ENCODE measurements at regions not wholly inside any gene's neighbourhood (a gene's known extent, or its start where the extent isn't known, plus 50 kb on each side); places are given as distances from the start of the nearest gene placed in this dataset.

DNA sequence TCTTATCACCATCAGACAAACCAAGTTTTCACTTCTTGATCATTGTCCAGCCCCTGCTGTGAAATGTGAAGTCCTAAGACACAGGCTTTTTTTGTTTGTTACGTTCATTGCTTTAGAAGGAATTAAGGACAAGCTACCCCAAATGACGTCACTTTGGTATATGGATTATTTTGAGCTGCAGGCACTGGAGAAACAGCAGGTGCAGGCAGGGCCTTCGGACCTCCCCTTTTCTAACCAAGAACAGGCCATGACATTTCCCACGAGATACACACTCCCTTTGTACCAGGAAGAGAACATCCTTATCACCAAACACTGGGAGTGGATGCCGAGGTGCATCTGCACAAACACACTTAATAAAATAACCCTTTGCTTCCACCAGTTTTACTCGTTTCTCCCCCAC lies 418.0 kb upstream of the SULF2 start:
- no peak for DNase-seq

DNA sequence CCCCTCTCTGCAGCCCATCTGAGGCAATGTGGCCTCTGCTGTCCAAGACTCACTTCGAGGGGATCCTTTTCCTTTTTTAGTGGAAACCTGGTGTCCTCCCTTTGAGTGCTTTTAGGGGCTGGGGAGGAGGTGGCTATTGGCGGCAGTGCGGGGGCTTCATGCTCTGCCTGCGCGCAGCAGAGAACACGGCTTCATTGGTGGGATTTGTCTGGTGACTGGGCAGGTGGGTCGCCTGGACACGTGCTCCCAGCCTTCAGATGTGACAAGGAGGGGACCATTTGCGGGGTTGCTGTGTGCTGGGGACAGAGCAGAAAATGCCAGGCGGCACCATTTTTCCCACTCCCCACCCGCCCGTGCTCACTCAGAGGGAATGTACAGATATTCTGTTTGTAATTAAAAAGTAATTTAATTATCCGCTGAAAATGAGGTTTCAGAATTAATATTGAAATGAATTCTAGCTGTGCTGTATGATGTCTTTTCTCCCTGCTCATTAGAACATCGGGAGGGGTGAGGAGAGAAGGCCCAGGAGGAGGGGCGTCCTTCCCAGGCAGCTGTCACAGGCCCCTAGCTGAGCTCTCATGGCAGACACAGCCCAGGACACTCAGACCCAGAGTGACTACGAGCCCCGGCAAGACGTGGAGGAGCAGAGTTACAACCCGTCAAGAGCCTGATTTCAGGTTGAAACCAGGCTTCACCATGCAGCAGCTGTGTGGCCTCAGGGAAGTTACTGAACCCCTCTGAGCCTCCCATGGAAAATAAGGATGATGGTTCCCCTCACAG lies 417.2 kb upstream of the SULF2 start:
- DNase-seq, result no peak

DNA sequence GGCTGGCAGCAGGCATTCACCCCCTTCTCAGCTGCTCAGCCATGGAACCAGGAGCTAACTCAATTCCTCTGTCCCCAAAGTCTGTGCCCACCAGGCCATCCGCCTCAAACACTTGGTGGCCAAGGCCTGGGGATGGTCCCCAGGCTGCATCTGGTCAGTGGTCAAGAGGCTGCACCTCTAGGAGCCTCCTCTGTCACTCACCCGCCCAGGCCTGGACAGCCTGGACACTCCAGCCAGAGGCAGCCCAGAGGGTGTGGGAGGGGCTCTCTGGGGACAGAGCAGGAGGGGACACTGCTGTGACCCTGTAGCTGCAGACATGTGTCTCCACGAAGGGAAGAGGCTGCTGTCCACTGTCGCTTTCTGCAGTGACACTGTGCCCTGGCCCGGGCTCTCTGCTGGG lies 416.6 kb upstream of the SULF2 start:
- no peak for DNase-seq

DNA sequence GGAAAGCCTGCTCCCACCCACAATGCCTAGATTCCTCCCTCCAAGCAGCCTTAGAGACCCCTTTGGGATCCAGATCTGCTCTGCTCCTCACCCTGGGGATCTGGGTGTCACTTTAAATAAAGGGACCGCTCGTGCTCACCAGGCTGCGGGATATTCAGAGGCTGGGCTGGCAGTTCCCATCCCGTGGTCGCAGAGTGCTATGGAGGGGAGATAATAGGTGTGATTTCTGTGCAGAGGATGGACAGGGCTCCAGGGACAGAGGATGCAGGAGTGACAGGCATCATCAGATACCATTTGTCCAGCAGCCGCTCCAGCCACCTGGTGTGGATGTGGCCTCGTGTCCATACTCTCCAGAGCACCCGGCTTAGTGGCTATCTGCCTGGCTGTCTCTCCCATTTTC lies 415.9 kb upstream of the SULF2 start:
- no peak for DNase-seq

DNA sequence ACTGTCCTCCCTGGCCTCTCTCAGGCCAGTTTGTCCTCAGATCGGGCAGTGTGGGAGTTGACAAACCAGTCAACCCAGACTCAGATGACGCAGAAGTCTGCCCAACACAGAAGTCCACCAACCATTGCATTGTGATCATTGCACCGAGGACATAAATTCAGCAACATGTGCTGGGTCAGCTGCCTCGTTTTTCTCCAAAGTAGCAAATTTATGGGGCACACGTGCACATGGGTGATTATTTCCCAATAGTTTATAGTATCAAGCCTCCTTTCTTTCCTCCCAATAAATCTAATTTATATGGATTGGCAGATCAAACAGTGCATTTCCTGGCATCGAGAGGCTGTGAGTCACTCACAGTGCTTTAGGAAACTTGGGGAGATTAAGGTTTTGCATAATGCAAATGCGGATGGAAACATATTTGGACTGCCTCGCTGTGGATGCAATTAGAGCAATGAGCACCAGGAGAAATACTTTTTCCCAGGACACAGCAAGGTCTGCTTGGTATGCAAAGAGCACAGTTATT lies 413.7 kb upstream of the SULF2 start:
- peak; percentile 60 for DNase-seq

DNA sequence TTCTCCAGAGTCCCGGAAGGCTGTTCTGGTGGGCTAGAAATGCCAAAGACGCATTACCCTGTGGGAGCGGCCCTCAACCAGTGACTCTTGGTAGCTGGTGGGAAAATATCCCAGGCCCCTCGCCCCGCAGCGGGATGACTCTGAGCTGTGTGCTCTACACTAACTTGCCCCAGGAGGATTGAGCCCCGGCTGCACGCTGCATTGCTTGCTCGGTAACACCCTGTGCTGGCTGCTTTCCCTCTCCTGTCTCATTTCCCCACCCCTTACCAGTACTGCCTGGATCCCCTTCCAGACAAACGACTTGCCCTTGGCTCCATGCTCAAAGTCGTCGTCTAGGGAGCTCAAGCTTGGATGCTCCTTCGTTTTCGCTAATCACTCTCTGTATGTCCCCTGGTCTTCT lies 411.8 kb upstream of the SULF2 start:
- DNase-seq, result no peak

DNA sequence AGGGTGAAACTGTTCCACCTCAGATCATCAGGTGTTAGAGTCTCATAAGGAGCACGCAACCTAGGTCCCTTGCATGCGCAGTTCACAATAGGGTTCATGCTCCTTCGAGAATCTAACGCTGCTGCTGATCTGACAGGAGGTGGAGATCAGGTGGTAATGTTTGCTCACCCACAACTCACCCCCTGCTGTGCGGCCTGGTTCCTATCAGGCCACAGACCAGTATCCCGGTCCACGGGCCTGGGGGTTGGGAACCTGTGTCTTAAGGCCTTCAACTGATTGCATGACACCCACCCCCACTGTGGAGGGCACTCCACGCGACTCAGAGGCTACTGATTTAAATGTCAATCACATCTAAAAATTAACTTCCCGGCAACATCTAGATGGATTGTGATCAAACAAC lies 411.2 kb upstream of the SULF2 start:
- no peak for DNase-seq

DNA sequence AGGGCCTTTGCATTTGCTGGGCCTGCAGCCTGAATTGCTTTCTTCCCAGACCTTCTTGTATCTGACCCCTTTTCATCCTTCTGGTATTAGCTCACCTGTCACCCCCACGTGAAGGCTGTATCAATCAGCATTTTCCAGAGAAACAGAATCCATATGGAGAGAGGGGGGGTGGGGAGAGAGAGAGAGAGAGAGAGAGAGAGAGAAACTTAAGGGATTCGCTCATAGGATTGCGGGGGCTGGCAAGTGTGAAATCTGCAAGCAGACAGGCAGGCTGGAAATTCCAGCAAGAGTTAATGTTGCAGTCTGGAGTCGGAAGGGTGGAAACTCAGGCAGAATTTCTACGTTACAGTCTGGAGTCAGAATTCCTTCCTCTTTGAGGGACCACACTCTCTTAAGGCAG lies 410.7 kb upstream of the SULF2 start:
- no peak for DNase-seq

DNA sequence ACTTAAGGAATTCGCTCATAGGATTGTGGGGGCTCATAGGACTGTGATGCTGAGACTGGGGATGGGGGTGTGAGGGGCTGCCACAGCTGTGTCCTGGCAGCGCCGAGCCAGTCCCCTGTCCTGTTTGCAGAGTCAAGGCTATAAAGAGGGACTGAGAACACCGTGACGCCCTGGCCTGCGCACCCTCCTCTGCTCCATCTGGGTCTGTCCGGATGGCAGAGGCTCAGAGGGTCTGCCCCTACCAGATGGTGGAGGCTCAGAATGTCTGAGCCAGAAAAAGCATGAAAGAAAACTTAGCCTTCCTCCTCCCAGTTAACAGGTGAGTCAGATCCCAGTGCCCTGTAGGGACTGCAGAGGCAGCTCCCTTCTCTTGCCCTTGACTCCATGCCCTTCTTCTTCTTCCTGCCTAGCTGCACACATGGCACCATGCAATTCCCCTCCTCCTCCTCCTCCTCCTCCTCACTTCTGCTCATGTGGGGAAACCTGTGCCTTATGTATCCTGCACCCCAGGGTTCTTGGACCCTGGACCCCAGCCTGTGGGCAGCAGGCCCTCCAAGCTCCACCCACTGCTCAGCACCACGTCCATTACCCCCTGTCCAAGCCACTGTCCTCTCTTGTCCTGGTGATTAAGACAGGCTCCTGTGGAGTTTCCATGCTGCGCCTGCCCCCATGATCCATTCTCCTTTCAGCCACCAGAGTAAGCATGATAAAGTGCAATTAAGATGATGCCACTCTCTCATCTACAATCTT lies 410.0 kb upstream of the SULF2 start:
- DNase-seq, result no peak

DNA sequence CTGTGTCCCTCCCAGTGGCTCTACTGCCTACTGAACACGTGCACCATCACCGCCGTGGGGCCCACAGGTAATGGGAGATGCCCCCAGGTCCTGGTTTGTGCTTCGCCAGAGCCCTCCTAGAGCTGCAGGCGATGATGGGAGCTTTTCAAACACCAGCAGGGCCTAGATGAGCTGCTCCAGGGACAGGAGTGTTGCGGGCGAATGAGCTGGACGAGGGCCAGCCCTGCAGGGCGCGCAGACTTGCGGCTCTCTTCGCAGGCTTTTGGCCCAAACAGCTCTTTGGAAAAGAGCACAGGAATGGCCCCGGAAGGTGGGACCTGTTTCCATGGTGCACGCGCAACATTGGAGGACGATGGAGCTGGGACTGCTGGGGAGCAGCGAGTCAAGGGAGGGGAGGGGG lies 409.3 kb upstream of the SULF2 start:
- DNase-seq, result no peak

DNA sequence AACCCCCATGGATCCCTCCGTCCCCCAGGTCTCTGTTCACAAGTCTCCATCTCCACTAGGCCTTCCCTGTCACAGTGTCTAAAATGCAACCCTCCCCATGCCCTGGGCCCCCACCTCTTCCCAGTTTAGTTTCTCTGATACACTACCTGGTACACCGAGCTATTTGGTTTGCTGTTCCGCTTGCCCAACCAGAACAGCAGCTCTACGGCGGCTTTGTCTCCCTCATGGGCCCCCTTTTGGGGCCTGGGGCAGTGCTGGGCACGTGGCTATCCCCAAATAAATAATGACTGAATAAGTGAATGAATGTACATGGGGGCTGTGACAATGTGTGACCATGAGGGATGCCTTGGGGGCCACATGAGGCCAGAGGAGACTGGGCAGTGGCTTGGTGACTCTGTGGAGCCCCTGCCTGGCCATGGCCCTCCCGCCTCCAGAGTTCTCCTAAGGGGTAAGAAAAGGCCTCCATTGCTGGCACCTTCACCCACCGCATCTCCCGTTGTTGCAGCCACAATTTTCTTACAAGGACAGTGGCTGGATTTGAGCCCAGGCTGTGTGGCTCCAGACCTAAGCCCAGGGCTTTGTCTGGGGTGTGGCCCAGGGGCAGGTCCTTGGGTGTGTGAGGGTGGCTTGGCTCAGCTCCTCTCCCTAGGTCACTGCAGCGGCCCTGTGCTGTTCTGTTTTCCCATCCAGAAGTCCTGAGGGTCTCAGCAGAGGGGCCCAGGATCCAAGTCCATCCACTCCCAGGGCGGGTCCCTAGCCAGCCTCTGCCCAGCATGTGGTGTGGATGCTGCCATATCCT lies 408.5 kb upstream of the SULF2 start:
- no peak for DNase-seq

DNA sequence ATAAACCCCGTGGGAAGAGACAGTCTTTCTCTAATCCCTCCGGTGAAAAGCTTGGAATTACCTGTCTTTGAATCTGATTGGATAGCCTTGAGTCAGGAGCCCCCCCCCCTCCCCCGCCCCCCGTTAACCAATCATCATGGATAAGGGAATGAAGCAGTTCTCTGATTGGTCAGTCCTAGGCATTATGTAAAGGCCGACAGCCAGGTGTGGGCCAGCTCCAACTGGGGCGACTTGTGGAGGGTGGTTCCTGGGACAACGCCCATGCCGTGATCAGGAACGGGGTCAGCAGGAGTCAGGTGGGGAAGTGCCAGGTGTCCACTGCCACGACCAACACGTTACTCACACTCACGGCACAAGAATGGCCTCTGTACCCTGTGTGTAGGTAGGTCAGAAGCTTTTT lies 406.8 kb upstream of the SULF2 start:
- DNase-seq, result no peak

DNA sequence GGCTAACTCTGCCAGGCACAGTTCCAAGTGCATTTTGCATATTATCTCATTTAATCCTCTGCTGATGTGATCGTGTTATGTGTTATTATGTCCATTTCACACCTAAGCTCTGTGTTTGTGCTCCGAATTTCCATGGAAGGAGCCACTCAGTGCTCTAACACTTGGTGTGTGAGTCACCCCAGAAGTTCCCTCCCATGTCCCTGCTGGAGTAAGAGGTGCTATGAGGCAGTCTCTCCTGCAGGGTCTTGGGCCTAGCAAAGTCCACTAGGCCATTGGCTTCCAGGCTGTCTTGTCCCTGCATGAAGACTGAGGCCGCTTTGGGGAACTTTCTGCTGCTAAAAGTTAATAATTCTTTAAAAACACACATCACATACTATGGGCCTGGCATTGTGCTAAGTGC lies 405.9 kb upstream of the SULF2 start:
- DNase-seq, result no peak

DNA sequence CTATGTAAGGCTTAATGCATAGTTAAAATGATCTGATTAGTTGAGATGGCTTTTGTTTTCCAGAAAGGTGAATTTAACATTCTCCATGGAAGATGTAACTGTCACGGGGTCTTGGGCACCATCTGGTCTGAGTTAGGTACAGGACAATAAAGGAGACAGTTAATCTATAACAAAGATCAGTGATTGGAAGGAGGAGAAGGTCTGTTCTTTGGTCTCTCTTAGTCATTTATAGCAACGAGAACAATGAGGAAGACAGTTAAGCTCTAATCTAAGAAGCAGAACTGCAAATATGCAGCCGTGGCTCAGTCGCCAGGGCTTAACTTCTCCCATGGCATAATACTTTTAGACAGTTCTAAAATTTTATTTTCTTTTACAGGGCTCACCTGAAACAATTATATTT lies 405.5 kb upstream of the SULF2 start:
- no peak for DNase-seq

DNA sequence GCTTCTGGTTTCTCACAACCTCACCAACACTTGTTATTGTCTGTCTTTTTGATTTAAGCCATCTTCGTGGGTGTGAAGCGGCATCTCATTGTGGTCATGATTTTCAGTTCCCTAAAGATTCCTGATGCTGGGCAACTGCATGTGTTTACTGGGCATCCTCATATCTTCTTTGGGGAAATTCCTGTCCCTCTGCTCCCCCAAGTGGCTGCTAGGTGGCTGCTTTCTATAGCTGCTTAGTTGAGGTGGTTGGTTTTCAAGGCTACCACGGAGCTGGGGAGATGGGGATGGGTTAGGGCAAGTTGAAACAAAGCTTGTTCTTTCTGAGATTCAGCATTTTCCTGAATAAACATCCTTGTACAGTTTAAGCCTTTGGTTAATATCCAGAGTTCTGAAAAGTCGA lies 403.9 kb upstream of the SULF2 start:
- DNase-seq, result no peak

DNA sequence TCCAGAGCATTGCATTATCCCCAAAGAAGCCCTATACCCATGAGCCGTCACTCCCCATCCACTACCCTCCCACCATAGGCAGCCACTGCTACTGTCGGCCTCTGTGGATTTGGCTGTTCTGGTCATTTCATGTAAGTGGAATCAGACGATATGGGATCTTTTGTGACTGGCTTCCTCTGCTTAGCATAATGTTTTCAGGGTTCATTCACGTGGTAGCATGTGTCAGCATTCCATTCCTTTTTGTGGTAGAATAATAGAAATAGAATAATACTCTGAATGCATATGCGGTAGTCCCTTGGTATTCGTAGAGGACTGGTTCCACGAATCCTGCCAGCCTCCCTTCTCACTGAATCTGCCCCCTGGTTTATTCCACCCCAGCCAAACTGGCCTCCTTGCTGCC lies 402.6 kb upstream of the SULF2 start:
- DNase-seq, result no peak

DNA sequence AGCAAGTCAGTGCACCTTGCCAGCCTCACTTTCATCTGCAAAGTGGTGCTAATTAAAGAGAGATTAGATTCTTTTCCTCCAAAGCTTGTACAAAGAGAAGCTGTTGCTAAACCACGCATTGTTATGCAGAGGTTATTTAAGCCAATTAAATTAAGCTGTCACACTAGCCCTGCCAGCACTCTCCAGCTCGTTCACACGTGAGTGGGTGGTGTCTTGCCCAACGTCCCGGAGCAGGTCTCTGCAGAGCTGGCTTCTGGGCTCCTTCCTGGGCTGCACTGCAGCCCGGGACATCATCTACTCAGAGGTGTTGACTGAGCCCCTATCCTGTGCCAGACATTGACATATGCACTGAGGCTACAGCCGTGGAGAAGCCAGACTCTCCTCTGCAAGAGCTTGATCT lies 401.6 kb upstream of the SULF2 start:
- no peak for DNase-seq

DNA sequence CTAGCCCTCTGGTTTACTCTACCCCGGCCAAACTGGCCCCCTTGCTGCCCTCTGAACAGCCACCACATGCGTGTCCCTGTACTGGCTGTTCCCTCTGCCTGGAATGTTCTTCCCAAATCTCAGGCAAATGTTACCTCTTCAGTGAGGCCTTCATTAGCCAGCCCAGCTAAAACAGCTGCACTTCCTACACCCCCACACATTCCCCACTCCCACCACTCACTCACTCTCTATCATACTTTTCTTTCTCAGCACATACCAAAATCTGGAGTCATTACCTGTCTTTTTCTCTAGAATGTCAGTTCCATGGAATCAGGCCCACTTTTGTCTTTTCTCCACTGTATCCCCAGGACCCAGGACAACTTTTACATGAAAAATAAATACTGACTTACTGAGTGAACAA lies 401.2 kb upstream of the SULF2 start:
- no peak for DNase-seq

DNA sequence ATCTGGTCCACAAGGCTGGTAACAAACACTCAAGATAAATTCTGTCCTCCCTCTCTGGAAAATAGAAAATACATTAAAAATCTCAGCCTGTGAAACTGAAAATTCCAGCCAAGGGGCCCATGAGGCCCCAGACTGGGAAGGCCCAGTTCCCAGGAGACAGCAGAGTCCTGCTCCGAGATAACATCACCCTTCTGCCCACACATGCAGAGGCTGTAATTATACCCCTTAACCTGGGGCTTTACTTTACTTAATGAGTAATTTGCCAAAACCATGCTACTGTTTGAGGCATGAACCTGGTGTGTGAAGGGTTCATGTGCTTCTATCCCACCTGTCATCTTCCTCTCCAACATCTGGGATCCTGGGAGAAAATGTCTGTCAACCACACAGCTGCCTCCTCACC lies 398.9 kb upstream of the SULF2 start:
- no peak for DNase-seq

DNA sequence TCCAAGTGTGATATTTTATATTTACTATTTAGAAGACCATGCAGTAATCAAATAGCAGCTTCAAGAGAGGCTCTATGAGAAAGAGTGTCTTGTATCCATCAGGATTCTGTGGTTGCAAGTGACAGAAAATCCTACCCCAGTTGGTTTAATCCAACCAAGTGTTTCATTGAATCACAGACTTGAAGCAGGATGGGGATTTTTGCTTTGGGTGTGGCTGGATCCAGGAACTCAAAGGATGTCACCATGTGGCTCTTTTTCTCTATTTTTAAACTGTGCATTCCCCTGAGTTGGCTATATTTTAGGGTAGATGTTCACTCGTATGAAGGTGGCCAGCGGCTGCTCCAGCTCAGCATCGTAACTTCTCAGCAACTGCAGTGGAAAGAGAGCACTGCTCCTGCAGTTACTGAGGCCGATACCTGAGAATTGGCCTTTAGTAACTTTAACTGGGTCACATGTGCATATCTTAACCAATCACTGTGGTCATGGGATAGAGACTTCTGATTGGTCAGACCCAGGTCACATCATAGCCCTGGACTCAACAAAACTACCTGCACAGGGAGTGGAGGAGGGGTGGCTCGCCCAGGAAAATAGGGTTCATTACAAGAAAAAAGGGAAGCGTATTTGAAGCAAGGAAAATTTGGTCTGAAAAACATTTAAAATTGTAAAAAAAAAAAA lies 396.1 kb upstream of the SULF2 start:
- DNase-seq, result no peak

DNA sequence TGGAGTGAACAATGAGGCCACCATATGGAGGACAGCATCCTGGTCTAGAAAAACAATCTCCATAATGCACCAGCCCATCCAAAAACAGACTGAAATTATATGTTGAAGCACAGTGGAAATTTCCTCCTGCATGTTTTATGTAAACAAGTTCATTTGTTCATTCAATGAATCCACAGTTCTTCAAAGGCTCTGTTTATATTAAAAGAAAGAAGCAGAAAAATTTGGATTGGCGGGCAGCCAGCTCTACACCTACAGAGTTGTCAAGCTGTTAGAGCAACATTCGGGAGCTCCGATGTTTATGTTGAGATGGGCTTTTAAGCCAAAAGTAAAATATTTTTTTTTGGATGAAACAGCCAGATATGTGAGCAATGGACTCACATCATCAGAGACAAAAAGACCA lies 395.3 kb upstream of the SULF2 start:
- DNase-seq, result no peak

DNA sequence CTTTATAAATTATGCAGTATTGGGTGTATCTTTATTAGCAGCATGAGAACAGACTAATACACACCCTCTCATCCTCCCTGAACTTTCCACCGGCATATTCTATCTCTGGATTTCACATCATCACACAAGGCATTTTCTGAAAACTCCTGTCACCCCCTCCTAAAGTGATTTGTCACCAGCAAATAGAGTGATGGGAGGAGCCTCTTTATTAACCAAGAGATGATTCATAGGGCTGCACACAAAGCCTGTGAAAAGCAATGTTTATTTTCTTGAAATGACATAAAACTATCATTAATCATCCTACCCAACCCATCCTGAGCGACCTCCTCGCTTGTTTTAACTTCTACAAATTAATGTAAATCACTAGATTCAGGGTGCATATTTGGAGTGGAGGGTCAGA lies 394.7 kb upstream of the SULF2 start:
- no peak for DNase-seq
